Activated CD8-positive, alpha-beta memory T cell treated with anti-CD3 and anti-CD28 coated beads for 48 hours (primary cell): ENCODE measurements at regions not wholly inside any gene's neighbourhood (a gene's known extent, or its start where the extent isn't known, plus 50 kb on each side); places are given as distances from the start of the nearest gene placed in this dataset.
"Not testable (repeated sequence)": the region's sequence is repeated elsewhere in the genome, so short reads cannot be mapped to it uniquely, and the experiment has no call there.

ENCODE experiments used
- DNase-seq, 3 experiments: peaks; one replicate each; pipeline ENCODE4 v3.0.0-alpha.2; 2020; ENCODE audit warnings: low read depth in 2 of 3, low spot score in 2 of 3

- DNase-seq = no peak
Measured at GRCh38 chr10:29730969-29731368, 96.2 kb upstream of the SVIL start.

- DNase-seq = no peak
Measured at GRCh38 chr10:29730458-29730857, 95.7 kb upstream of the SVIL start.

DNA sequence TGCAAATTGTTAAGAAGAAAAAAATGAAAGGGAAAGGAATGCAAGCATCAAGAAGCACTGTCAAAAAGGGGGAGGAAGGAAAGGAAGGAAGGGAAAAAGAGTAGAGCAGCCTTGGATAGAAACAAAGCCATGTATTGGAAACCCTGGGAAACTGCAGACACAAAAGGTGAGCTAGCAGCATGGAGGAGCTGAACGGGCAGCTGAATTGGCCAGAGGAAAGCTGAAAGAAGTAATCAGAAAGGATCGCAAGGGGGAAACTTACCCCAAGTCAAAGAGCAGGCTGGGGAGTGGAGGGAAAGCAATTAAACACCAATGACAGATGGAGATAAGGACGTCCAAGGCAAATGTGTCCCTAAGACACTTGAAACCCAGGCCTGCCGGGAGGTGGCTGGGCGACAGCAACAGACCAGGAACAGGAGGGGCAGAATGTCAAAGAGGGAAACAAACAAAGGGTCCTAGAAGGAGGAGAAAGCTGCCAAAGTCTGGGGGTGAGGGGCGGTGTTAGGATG lies 93.8 kb upstream of the SVIL start:
- no peak for DNase-seq

GRCh38 chr10:29725927-29726326 lies 91.2 kb upstream of the SVIL start:
- DNase-seq = not testable (repeated sequence)

- no peak for DNase-seq
Measured at GRCh38 chr10:29725133-29725720, 90.5 kb upstream of the SVIL start.

GRCh38 chr10:29723726-29724125 lies 89.0 kb upstream of the SVIL start:
- DNase-seq = no peak

DNA sequence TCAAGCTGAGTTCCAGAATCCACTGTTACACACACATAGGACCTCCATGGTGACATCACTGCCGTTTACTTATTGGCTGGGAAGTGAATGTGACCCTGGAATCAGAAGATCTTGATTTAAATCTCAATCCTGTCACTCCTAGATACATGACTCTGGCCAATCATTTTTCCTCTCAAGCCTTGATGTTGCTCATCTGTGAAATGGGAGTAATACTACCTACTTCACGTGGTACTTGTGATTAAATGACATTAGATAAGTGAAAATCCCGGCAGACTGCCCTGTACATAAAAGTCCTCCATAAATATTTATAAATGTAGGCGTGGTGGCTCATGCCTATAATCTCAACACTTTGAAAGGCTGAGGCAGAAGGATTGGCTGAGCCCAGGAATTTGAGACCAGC lies 88.0 kb upstream of the SVIL start:
- DNase-seq = no peak

DNA sequence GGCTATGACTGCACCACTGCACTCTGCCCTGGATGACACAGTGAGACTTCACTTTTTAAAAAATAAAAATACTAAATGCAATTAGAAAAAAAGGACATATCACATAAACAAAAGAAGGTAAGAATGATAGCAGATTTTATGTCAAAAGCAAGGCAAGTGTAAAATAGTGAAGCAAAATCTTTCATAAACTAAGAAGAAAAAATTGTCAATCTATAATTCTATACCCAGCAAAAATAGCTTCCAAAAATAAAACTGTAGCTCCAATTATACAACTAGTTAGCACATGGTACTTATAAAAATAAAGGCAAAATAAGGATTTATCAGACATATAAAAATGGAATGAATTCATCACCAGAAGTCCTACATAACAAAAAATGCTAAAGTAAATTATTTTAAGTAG lies 85.4 kb upstream of the SVIL start:
- no peak for DNase-seq

GRCh38 chr10:29719281-29719675 lies 84.5 kb upstream of the SVIL start:
- DNase-seq = no peak

DNA sequence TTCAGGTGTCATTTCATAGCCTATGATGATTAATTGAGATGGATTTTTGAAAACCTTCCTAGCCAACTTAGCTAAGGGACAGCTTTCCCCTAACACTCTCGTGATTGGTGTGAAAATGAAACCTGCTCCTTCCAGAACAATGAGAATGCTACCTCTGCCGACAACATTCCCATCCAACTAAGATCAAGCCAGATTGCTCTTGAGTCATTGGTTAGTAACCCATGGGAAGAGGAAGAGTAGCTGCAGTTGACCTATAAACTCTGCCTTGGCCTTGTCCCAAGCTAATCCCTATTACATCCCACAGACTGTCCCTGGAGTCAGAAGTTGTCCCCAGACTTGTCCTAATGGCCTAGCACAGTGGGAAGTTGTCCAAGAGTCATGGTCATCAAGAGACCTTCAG lies 80.5 kb upstream of the SVIL start:
- no peak for DNase-seq

DNA sequence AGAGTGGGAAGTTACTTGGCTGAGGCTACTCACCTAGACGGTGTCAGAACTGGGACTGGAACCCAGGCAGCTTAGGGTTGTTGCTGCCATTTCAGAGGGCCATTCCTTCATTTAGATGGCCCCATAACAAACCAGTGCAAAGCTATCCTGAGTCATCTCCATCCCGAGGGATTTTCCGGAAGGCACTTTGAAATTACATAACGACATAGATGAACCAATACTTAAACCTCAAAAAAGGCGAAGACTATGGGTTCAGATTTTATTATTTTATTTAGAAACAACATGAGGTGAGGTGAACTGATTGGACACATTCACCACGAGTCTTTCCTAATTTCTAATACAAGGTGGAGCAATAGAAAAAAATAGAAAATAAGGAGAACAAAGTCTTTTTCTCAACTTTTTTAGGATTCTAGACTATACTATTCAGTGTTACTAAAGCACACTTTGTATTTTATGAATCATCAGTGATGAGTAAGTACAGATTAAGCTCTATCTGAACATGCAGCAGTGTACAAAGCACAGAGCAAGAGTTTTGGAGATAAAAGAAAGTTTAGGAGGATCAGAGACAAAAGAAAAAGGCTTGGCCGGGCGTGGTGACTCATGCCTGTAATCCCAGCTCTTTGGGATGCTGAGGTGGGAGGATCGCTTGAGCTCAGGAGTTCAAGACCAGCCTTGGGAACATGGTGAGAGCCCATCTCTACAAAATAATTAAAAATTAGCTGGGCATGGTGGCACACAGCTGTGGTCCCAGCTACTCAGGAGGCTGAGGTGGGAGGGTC lies 79.5 kb upstream of the SVIL start:
- no peak for DNase-seq

- no peak for DNase-seq
Measured at GRCh38 chr10:29713450-29713849, 78.7 kb upstream of the SVIL start.

- no peak for DNase-seq
Measured at GRCh38 chr10:29712108-29712507, 77.3 kb upstream of the SVIL start.

DNA sequence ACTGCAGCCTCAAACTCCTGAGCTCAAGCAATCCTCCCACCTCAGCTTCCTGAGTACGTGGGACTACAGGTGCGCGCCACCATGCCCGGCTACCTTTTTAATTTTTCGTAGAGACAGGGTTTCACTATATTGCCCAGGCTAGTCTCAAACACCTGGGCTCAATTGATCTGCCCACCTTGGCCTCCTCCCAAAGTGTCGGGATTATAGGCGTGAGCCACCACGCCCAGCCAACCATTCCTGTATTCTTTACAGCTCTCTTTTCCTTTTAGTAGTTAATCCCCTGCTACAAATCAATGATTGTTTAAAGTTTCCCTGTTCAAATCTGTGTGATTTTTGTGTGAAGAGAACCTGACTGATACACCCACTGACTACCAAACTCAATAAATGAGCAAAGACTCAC lies 75.4 kb upstream of the SVIL start:
- DNase-seq = no peak

DNA sequence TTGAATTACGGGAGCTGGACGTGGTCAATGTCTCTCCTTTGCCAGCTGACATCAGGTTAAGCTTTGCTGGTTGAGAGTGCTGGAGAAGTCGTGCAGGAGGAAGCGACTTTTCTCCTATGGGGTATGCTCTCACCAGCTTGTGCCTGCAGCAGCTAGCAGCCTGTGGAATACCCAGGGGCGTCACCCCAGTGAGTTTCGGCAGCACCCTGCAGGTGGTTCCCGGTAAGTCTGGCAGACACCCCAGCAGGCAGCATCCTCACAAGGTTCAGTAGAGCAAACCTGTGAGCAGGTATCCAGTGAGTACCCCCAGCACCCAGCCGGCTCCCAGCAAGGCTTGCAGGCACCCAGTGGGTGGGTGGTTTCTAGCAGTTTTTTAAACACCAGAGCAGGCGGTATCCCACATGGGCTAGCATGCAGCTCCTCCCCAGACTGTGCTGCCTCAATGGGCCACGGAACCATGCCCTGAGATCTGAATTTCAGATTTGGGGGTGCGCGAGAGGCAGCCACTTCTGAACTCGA lies 74.8 kb upstream of the SVIL start:
- no peak for DNase-seq

GRCh38 chr10:29703271-29703670 lies 68.5 kb upstream of the SVIL start:
- DNase-seq = no peak

DNA sequence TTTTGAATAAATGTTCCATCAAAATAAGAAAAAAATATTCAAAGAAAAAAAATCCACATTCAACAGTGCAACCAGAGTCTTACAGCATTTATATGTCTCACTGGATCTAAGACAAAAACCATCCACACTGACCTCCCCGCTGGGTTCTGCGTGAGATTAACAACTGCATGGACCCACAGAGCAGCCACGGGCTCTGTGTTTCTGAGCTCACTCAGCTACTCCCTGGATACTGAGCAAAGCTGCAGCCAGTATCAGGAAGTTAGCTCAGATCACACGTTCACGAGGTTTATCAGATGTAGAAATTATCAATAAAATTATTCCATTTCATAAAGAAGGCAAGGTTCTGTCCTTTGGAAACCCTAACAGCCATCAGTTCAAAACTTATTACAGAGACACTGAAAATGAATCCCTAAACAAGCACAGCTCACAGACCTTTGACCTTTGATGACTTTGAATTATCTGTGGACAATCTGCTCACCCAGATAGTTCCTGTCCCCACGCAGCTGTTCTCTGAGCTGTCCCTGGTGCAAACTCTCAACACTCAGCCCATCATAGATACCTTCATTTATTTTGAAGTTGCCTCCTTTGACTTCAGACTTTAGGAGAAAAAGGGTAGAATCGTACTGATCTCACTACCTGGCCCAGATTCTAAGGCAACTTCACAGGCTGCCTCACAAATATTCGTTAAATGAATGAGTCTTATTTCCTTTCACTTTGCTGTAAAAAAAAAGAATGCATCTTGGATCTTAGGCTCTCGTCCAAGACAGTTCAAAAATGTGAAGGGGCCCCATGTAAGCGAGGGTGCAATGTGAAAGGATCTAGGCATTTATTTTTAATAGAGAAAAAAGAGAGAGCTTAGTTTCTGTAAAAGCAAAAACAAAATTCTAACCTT lies 67.7 kb upstream of the SVIL start:
- no peak for DNase-seq

GRCh38 chr10:29701306-29701705 lies 66.5 kb upstream of the SVIL start:
- DNase-seq = no peak

GRCh38 chr10:29699621-29700020 lies 64.8 kb upstream of the SVIL start:
- DNase-seq = no peak

DNA sequence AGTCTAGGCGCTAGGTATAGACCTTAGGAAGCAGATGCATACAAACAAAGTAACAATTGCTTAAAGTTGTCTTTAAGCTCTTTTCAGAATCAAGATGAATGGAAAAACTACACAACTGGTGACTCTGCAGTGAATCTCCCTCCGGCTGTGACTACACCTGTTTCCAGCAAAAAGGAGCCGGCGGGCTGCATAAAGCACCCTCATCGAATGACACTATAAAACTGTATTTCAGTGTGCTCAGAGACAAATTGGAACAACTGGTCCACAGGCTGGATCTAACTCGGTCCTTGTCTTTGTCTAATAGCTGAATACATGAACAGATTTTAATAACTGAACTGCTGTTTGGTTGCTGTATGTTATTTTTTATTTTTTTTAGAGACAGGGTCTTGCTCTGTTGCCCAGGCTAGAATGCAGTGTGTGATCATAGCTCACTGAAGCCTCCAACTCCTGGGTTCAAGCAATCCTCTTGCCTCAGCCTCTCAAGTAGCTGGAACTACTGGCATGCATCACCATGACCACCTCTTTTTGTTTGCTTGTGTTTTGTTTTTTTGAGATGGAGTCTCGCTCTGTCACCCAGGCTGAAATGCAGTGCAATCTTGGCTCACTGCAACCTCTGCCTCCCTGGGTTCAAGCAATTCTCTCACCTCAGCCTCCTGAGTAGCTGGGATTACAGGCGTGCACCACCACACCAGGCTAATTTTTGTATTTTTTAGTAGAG lies 64.2 kb upstream of the SVIL start:
- DNase-seq = no peak

DNA sequence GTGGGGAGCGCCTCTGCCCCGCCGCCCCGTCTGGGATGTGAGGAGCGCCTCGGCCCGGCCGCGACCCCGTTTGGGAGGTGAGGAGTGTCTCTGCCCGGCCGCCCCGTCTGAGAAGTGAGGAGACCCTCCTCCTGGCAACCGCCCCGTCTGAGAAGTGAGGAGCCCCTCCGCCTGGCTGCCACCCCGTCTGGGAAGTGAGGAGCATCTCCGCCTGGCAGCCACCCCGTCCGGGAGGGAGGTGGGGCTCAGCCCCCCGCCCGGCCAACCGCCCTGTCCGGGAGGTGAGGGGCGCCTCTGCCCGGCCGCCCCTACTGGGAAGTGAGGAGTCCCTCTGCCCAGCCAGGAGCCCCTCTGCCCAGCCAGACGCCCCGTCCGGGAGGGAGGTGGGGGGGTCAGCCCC lies 61.8 kb upstream of the SVIL start:
- DNase-seq = not testable (repeated sequence)
